Keratinocyte (primary cell): ENCODE measurements at regions not wholly inside any gene's neighbourhood (a gene's known extent, or its start where the extent isn't known, plus 50 kb on each side); places are given as distances from the start of the nearest gene placed in this dataset.

Source experiments
- DNase-seq: peaks from one replicate; pipeline ENCODE4 v3.0.0-alpha.2; 2011; ENCODE audit warnings: low read depth, missing footprints, low spot score
- FAIRE-seq: peaks from 2 replicates; lab custom pipeline; 2011; peaks lifted over from hg19 to GRCh38; lab: Jason Lieb, UNC
- H2AFZ ChIP-seq: 2 replicates; pipeline ENCODE4 v1.6.0; 2012; ENCODE audit warnings: low read length, control low read depth, inconsistent platforms; ENCODE audit not compliant: control insufficient read depth
- H3K27ac ChIP-seq: 2 replicates; pipeline ENCODE4 v1.5.1; 2011; ENCODE audit warnings: low read length; ENCODE audit not compliant: control insufficient read depth, insufficient read depth
- H3K27me3 ChIP-seq: 3 replicates; pipeline ENCODE4 v1.6.0; 2011; ENCODE audit warnings: low read length; ENCODE audit not compliant: control insufficient read depth, insufficient read depth; ENCODE audit errors: extremely low read depth
- H3K36me3 ChIP-seq, 2 experiments: 2 replicates in 1 of 2; 3 replicates in 1 of 2; pipeline ENCODE4 v1.5.1; 2011; ENCODE audit warnings: low read length in 2 of 2, mild to moderate bottlenecking in 1 of 2; ENCODE audit not compliant: control insufficient read depth in 2 of 2, insufficient read depth in 2 of 2; ENCODE audit errors: extremely low read depth in 1 of 2
- H3K4me1 ChIP-seq: 3 replicates; pipeline ENCODE4 v1.5.1; 2011; ENCODE audit warnings: low read length; ENCODE audit not compliant: control insufficient read depth, insufficient read depth; ENCODE audit errors: extremely low read depth
- H3K4me2 ChIP-seq: 3 replicates; pipeline ENCODE4 v1.6.0; 2011; ENCODE audit warnings: low read depth, low read length; ENCODE audit not compliant: control insufficient read depth, insufficient read depth; ENCODE audit errors: extremely low read depth
- H3K4me3 ChIP-seq, 3 experiments: fragments of 200-600 bp in 1 of 3; sonication (generic) in 1 of 3; 2 replicates in 2 of 3; 3 replicates in 1 of 3; pipeline ENCODE4 v1.5.1; 2011 to 2016; ENCODE audit warnings: low read length in 3 of 3, mild to moderate bottlenecking in 3 of 3, control low read depth in 2 of 3, inconsistent platforms in 1 of 3, low read depth in 1 of 3, mixed read lengths in 1 of 3, mixed run types in 1 of 3, moderate library complexity in 1 of 3; ENCODE audit not compliant: control insufficient read depth in 2 of 3, insufficient read depth in 2 of 3; ENCODE audit errors: extremely low read depth in 1 of 3
- H3K79me2 ChIP-seq: 2 replicates; pipeline ENCODE4 v1.6.0; 2012; ENCODE audit warnings: low read length; ENCODE audit not compliant: control insufficient read depth, insufficient read depth
- H3K9ac ChIP-seq: 3 replicates; pipeline ENCODE4 v1.6.0; 2011; ENCODE audit warnings: low read length; ENCODE audit not compliant: control insufficient read depth, insufficient read depth; ENCODE audit errors: extremely low read depth
- H3K9me1 ChIP-seq: 3 replicates; pipeline ENCODE4 v1.6.0; 2011; ENCODE audit warnings: low read length; ENCODE audit not compliant: control insufficient read depth, insufficient read depth; ENCODE audit errors: extremely low read depth
- H3K9me3 ChIP-seq: 2 replicates; pipeline ENCODE4 v1.5.1; 2012; ENCODE audit warnings: low read depth, low read length; ENCODE audit not compliant: control insufficient read depth
- H4K20me1 ChIP-seq: 3 replicates; pipeline ENCODE4 v1.6.0; 2011; ENCODE audit warnings: low read length; ENCODE audit not compliant: control insufficient read depth, insufficient read depth; ENCODE audit errors: extremely low read depth
- CTCF ChIP-seq, 3 experiments: IDR thresholded peaks in 1 of 3; conservative IDR thresholded peaks in 1 of 3; optimal IDR thresholded peaks in 1 of 3; 2 replicates in 2 of 3; 3 replicates in 1 of 3; pipeline versions ENCODE3 to v1.5.1; 2011; ENCODE audit warnings: low read length in 3 of 3, mild to moderate bottlenecking in 3 of 3, moderate library complexity in 2 of 3, control low read depth in 1 of 3, inconsistent platforms in 1 of 3; ENCODE audit not compliant: insufficient read depth in 2 of 3; ENCODE audit errors: extremely low read depth in 1 of 3
- EZH2 ChIP-seq: IDR thresholded peaks from one replicate; pipeline ENCODE4 v1.6.1; 2012; ENCODE audit warnings: inconsistent platforms, mild to moderate bottlenecking, low read length, moderate library complexity
- dilution Hi-C: fragments of 300-500 bp; cut with MboI; formaldehyde crosslinking; loops from one replicate; pipeline ENCODE4 v1.7.0; 2020; ENCODE audit warnings: low sequenced_read_pairs; ENCODE audit not compliant: extremely low pct_ligation_motif_present

DNA sequence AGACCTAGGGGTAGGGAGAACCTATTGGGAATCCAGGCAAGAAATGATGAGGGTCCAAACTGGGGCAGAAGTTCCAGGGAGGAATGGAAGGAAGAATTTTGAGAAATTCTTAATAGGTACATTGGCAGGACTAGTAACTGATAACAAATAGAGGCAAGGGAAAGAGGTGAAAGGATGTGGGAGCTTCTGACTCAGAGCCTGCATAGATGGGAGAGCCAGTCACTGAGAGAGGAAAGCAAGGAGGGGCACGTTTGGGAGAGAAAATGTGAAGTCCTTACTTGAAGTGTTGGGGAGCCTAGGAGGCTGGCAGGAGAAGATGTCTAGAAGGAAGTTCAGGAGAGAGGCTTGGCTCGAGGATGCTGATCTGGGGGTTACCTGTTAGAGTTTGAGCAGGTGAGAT lies 104.6 kb upstream of the NCAM1 start:
- dilution Hi-C loops, result no loop called here
- H3K79me2 ChIP-seq, result no peaks in the 10 kb centered on the region

DNA sequence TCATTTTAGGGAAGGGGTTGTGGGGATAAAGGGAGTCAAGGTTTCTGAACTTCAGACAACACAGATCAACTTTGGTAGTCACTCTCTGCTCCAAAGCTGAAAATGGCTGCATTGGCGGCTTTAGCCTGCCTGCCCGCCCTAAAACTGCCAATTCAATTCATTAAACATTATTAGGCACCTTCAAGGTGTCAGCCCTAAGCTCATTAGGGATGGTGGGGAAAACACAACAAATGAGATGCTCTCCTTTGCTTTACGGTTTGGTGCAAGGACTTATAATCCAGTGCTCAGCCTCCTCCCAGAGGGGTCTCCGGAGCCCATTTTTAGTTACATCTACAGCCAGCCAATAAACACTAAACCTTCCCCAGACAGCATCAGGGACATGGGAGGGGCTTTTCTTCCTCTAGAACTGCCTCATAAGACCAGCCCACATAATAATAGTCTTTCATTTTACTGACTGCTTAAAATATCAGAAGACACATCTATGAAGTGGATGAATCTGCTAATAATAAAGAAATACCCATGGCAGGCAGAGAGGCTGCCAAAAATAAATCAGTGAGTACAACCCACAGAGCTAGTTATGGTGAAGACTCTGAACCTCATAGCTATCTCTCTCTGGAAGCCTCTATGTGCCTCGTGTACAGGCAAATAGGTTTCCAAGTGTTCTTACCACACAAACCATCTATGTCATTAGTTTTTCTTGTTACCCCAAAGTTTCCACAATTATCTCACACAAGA lies 102.8 kb upstream of the NCAM1 start:
- no peaks in the 10 kb centered on the region for H3K27me3 ChIP-seq
- no peak overlapping the region for H3K4me2 ChIP-seq
- H3K4me3 ChIP-seq, result no peak overlapping the region
- no peaks in the 10 kb centered on the region for H3K36me3 ChIP-seq
- dilution Hi-C loops, result no loop called here
- no peak overlapping the region for H3K27ac ChIP-seq
- no peaks in the 10 kb centered on the region for H3K79me2 ChIP-seq
- DNase-seq (no peak), FAIRE-seq (no peak)
- no peak overlapping the region for H3K9ac ChIP-seq
- H3K9me1 ChIP-seq, result no peaks in the 10 kb centered on the region
- no peak for TF ChIP-seq CTCF (optimal IDR thresholded peaks at IDR 0.05 in 1 of 3, IDR thresholded peaks at IDR 0.05 in 1 of 3, conservative IDR thresholded peaks at IDR 0.05 in 1 of 3; ENCODE audit: extremely low read depth in 1 of 3, insufficient read depth in 2 of 3, low read length in 3 of 3)
- no peak for TF ChIP-seq EZH2
- H3K4me1 ChIP-seq, result no peaks in the 10 kb centered on the region
- H2AFZ ChIP-seq, result no peak overlapping the region
- H4K20me1 ChIP-seq, result no peaks in the 10 kb centered on the region
- H3K9me3 ChIP-seq, result no peaks in the 10 kb centered on the region

More for the DNA sequence above, 104.6 kb upstream of the NCAM1 start:
- Histone ChIP-seq H3K9ac (no peak overlapping the region), H3K4me2 (no peak overlapping the region), H3K9me1 (no peaks in the 10 kb centered on the region), H4K20me1 (no peaks in the 10 kb centered on the region), H3K4me1 (peaks cover 7% of the 10 kb centered on the region), H3K27ac (no peak overlapping the region), H3K4me3 (no peak overlapping the region), H3K9me3 (no peaks in the 10 kb centered on the region), H3K27me3 (no peaks in the 10 kb centered on the region), H3K36me3 (no peaks in the 10 kb centered on the region), H2AFZ (no peak overlapping the region)
- TF ChIP-seq EZH2, result no peak
- TF ChIP-seq CTCF (optimal IDR thresholded peaks at IDR 0.05 in 1 of 3, IDR thresholded peaks at IDR 0.05 in 1 of 3, conservative IDR thresholded peaks at IDR 0.05 in 1 of 3; ENCODE audit: extremely low read depth in 1 of 3, insufficient read depth in 2 of 3, low read length in 3 of 3), result no peak
- no peak for FAIRE-seq
- no peak for DNase-seq
